Body of pancreas (tissue), 4 donors: ENCODE measurements at regions not wholly inside any gene's neighbourhood (a gene's known extent, or its start where the extent isn't known, plus 50 kb on each side); places are given as distances from the start of the nearest gene placed in this dataset.
"Not testable (repeated sequence)": the region's sequence is repeated elsewhere in the genome, so short reads cannot be mapped to it uniquely, and the experiment has no call there.

Experiments used
- ATAC-seq: fragments of 150-250 bp; one replicate; pipeline ENCODE4 v1.9.1; 2016
- DNase-seq, 4 donors: peaks; one replicate each; pipeline ENCODE4 v3.0.0-alpha.2; 2019
- H3K27ac ChIP-seq, 4 donors: fragments of 200-600 bp; sonication (generic); 1 replicate in 3 of 4; 2 replicates in 1 of 4; pipeline versions ENCODE4 v1.5.1 to v1.6.1; 2016 to 2019; ENCODE audit warnings: mild to moderate bottlenecking in 1 of 4, mixed read lengths in 1 of 4, moderate library complexity in 1 of 4
- H3K27me3 ChIP-seq, 2 donors: fragments of 200-600 bp; sonication (generic); one replicate each; pipeline ENCODE4 v1.6.0; 2016; ENCODE audit warnings: mild to moderate bottlenecking in 1 of 2
- H3K36me3 ChIP-seq, 2 donors: fragments of 200-600 bp; sonication (generic); replicated peaks in 1 of 2; 2 replicates each; pipeline ENCODE4 v1.5.1; 2016; ENCODE audit warnings: low read depth in 2 of 2; ENCODE audit not compliant: insufficient read depth in 1 of 2
- H3K4me1 ChIP-seq: fragments of 200-600 bp; sonication (generic); one replicate; pipeline ENCODE4 v1.6.0; 2016
- H3K4me3 ChIP-seq, 2 donors: fragments of 200-600 bp; sonication (generic); 1 replicate in 1 of 2; 2 replicates in 1 of 2; pipeline ENCODE4 v1.5.1; 2016 to 2019
- H3K9me3 ChIP-seq, 3 donors: fragments of 200-600 bp; sonication (generic); 1 replicate in 2 of 3; 2 replicates in 1 of 3; pipeline ENCODE4 v1.5.1; 2016
- POLR2A ChIP-seq, 3 donors: fragments of 450-650 bp; IDR thresholded peaks; one replicate each; pipeline ENCODE4 v1.6.1; 2016; ENCODE audit warnings: antibody characterized with exemption in 3 of 3, mild to moderate bottlenecking in 2 of 3
- WGBS, 2 donors: methylation state at CpG; one replicate each; pipeline ENCODE4 v1.1.5; 2017; 5-methylcytosine and 5-hydroxymethylcytosine counted together
- intact Hi-C: fragments of 100-400 bp; cut with DNase I; formaldehyde crosslinking; loops from one replicate; pipeline ENCODE4 v1.15.1; 2023
- TF ChIP-seq, protein P1 (sequence below), 7 experiments: fragments of 450-650 bp in 4 of 7; fragments of 200-600 bp in 3 of 7; sonication (generic) in 3 of 7; IDR thresholded peaks; one replicate each; pipeline ENCODE4 v1.5.1; 2016 to 2019; ENCODE audit warnings: antibody characterized with exemption in 7 of 7

DNA sequence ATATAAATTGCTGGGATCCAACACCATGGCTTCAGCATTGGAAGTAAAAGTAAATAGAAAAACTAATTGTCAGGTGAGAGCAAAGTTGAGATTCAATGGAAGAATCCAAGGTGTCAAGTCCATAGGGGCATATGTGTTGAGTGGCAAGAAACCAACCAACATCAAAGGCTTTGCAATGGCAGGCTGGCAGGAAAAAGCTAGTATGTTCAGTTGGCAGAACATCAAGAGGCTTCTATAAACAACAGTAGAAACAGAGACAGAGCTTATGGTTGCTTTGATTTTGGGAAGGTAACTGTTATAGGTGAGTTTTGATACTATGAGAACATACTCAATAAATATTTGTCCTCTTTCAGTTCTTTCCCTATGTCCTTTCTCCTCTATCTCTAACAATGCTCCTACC is 553.7 kb upstream of the MDGA2 start:
- no peak for TF ChIP-seq POLR2A (IDR thresholded peaks at IDR 0.05)
- TF ChIP-seq, protein P1, sequence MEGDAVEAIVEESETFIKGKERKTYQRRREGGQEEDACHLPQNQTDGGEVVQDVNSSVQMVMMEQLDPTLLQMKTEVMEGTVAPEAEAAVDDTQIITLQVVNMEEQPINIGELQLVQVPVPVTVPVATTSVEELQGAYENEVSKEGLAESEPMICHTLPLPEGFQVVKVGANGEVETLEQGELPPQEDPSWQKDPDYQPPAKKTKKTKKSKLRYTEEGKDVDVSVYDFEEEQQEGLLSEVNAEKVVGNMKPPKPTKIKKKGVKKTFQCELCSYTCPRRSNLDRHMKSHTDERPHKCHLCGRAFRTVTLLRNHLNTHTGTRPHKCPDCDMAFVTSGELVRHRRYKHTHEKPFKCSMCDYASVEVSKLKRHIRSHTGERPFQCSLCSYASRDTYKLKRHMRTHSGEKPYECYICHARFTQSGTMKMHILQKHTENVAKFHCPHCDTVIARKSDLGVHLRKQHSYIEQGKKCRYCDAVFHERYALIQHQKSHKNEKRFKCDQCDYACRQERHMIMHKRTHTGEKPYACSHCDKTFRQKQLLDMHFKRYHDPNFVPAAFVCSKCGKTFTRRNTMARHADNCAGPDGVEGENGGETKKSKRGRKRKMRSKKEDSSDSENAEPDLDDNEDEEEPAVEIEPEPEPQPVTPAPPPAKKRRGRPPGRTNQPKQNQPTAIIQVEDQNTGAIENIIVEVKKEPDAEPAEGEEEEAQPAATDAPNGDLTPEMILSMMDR (IDR thresholded peaks at IDR 0.05): no peak
- Histone ChIP-seq H3K36me3 (no peaks in the 10 kb centered on the region), H3K4me3 (no peak overlapping the region), H3K27me3 (no peaks in the 10 kb centered on the region), H3K27ac (no peak overlapping the region), H3K4me1 (no peaks in the 10 kb centered on the region), H3K9me3 (no peaks in the 10 kb centered on the region)
- no peak for ATAC-seq
- peak in 1 of 4 donors; percentile 6 for DNase-seq
- intact Hi-C loops: no loop called here

DNA sequence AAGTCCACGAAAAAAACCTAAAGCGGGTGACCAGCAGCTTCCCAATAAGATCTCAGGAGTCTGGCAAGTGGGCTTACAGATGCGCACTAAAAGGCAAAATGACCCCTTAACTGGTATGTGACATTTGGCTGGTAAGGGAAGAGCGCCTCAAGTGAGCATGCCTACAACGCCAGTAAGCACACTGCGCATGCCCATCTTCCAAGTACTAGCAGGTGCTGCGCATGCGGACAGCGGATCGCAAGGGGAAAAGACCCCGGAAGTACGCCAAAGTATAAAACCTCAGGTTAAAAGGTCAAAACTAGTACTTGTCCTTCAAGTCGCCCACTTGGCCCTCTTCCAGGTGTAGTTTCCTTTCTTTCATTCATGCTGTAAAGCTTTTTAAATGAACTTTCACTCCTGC is 518.5 kb upstream of the MDGA2 start:
- Histone ChIP-seq H3K4me3 (no peak overlapping the region), H3K27me3 (no peaks in the 10 kb centered on the region), H3K36me3 (no peaks in the 10 kb centered on the region), H3K4me1 (no peaks in the 10 kb centered on the region), H3K27ac (no peak overlapping the region), H3K9me3 (no peaks in the 10 kb centered on the region)
- DNase-seq: no peak
- TF ChIP-seq, protein P1 (IDR thresholded peaks at IDR 0.05): no peak
- TF ChIP-seq POLR2A (IDR thresholded peaks at IDR 0.05): no peak
- intact Hi-C loops: no loop called here
- ATAC-seq: no peak
- 79 to 82% methylated on average over 13 of the region's 13 CpGs for WGBS, 2 donors

DNA sequence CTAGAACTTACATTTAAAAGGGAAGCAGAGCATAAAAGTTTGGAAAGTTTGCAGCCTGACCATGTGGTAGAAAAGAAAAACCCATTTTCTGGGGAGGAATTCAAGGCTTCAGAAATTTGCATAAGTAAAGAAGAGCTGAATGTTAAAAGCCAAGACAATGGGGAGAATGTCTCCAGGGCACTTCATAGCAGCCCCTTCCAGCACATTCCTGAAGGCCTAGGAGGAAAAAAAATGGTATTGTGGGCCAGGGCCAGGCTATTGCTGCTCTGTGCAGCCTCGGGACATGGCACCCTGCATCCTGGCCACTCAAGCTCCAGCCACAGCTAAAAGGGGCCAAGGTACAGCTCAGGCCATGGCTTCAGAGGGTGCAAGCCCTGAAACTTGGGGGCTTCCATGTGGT is 474.2 kb upstream of the MDGA2 start:
- H3K36me3 ChIP-seq, H3K27me3 ChIP-seq, DNase-seq, H3K9me3 ChIP-seq, H3K4me3 ChIP-seq, H3K4me1 ChIP-seq, ATAC-seq, intact Hi-C loops, H3K27ac ChIP-seq: not testable (repeated sequence)
- WGBS, 2 donors: 67 to 93% methylated on average over 1 of the region's 1 CpG

DNA sequence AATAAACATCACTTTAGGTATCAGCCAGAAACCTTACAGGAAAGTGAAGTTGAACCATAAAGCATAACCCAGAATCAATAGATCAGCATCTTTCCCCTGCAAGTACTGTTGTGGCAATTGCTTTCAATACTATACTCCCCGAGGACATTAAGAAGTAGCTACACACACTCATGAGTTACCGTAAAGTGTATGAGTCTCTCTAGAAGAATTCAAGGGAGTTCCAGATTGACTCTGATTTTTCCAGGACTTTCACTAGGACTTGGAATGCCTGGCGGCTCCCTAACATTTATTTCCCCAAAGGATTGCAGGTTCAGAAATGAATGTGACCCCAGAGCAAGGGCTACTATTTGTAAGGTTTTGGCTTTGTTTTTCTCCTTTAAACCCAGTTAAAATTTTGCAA is 465.4 kb upstream of the MDGA2 start:
- DNase-seq (no peak), ATAC-seq (no peak)
- TF ChIP-seq, protein P1 (IDR thresholded peaks at IDR 0.05): no peak
- no peak for TF ChIP-seq POLR2A (IDR thresholded peaks at IDR 0.05)
- H3K4me1 ChIP-seq: no peaks in the 10 kb centered on the region
- intact Hi-C loops: no loop called here
- H3K36me3 ChIP-seq: no peaks in the 10 kb centered on the region
- 81 to 84% methylated on average over 3 of the region's 3 CpGs for WGBS, 2 donors
- H3K4me3 ChIP-seq: no peak overlapping the region
- H3K9me3 ChIP-seq: no peaks in the 10 kb centered on the region
- H3K27me3 ChIP-seq: no peaks in the 10 kb centered on the region
- H3K27ac ChIP-seq: no peak overlapping the region

DNA sequence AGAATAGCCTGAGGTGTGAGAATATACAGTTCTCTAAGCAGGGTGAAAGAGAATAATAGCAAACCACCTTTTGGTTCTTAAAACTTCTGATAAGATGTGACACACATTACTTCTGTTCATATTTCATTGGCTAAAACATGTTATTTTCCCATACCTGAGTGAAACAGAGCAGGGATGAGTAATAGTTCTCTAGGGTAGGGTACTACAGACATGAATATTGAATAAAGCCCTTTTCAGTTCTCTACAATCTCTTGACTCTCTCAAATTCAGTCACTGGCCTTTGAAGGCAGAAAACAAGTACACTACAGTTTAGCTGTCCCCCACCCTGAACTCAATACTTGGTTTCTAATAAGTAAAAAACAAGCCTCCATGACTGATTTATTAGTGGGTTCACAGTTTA is 454.1 kb upstream of the MDGA2 start:
- DNase-seq: no peak
- no peaks in the 10 kb centered on the region for H3K36me3 ChIP-seq
- TF ChIP-seq, protein P1 (IDR thresholded peaks at IDR 0.05): no peak
- TF ChIP-seq POLR2A (IDR thresholded peaks at IDR 0.05): no peak
- no peak for ATAC-seq
- no peaks in the 10 kb centered on the region for H3K4me1 ChIP-seq
- no peaks in the 10 kb centered on the region for H3K9me3 ChIP-seq
- no peak overlapping the region for H3K27ac ChIP-seq
- intact Hi-C loops: no loop called here
- H3K4me3 ChIP-seq: no peak overlapping the region
- H3K27me3 ChIP-seq: no peaks in the 10 kb centered on the region
